A549 (cell line): ENCODE measurements at regions not wholly inside any gene's neighbourhood (a gene's known extent, or its start where the extent isn't known, plus 50 kb on each side); places are given as distances from the start of the nearest gene placed in this dataset.

ENCODE experiments used
- ATAC-seq, 2 experiments: fragments of 200-7000 bp in 1 of 2; fragments of >200 bp in 1 of 2; cut with Nextera tagmentation in 1 of 2; cut with Tn5 transposase in 1 of 2; 3 replicates each; pipeline versions ENCODE4 v1.8.0 to v1.9.1; 2018 to 2020; ENCODE audit warnings: mild to moderate bottlenecking in 1 of 2, moderate library complexity in 1 of 2
- CTCF ChIA-PET: fragments of 300-600 bp; sonication (Branson Sonifier 250); formaldehyde crosslinking; extraction: SDS; loops from one replicate; lab custom pipeline; 2021; ENCODE audit warnings: antibody characterized with exemption, inconsistent platforms; lab: Yijun Ruan, JAX
- POLR2A ChIA-PET: fragments of 350-600 bp; formaldehyde crosslinking; extraction: SDS; loops from one replicate; lab custom pipeline; 2021; ENCODE audit warnings: antibody characterized with exemption, inconsistent platforms; lab: Yijun Ruan, JAX
- DNase-seq, 2 experiments: peaks; one replicate each; pipeline versions ENCODE4 v3.0.0 to v3.0.0-alpha.2; 2011 to 2016; ENCODE audit warnings: low read depth in 1 of 2, low spot score in 1 of 2
- FAIRE-seq: peaks from 2 replicates; lab custom pipeline; 2011; peaks lifted over from hg19 to GRCh38; lab: Jason Lieb, UNC
- H3K27ac ChIP-seq, 2 experiments: fragments of >200 bp; sonication (Bioruptor Twin); formaldehyde crosslinking; 3 replicates each; pipeline ENCODE4 v1.5.1; 2016 to 2017
- H3K4me1 ChIP-seq: fragments of >200 bp; sonication (Bioruptor Twin); formaldehyde crosslinking; 3 replicates; pipeline ENCODE4 v1.6.1; 2016
- H3K4me2 ChIP-seq: fragments of >200 bp; sonication (Bioruptor Twin); formaldehyde crosslinking; 3 replicates; pipeline ENCODE4 v1.6.1; 2016
- H3K4me3 ChIP-seq: fragments of >200 bp; sonication (Bioruptor Twin); formaldehyde crosslinking; 3 replicates; pipeline ENCODE4 v1.5.1; 2016
- H3K9me3 ChIP-seq: fragments of >200 bp; sonication (Bioruptor Twin); formaldehyde crosslinking; 3 replicates; pipeline ENCODE4 v1.6.1; 2016
- CBX2 ChIP-seq: fragments of 200-600 bp; sonication (generic); IDR thresholded peaks from 2 replicates; pipeline ENCODE4 v1.6.1; 2016; ENCODE audit warnings: low read depth, mild to moderate bottlenecking, borderline replicate concordance
- ESRRA ChIP-seq: fragments of 150-350 bp; IDR thresholded peaks from 2 replicates; pipeline ENCODE4 v1.6.1; 2014; ENCODE audit warnings: mild to moderate bottlenecking, low read length, borderline replicate concordance
- FOXS1 ChIP-seq: fragments of 250-450 bp; sonication (Bioruptor Pico); IDR thresholded peaks from 2 replicates; pipeline ENCODE4 v1.5.0; 2020; ENCODE audit warnings: mild to moderate bottlenecking, moderate library complexity
- HEYL ChIP-seq: fragments of 250-450 bp; sonication (Bioruptor Pico); IDR thresholded peaks from 2 replicates; pipeline ENCODE4 v1.8.0; 2021; ENCODE audit warnings: mild to moderate bottlenecking, moderate library complexity
- KDM1A ChIP-seq: fragments of 200-600 bp; sonication (generic); IDR thresholded peaks from 2 replicates; pipeline ENCODE4 v1.6.1; 2016; ENCODE audit warnings: low read depth, mild to moderate bottlenecking
- NR3C1 ChIP-seq: fragments of >200 bp; sonication (Bioruptor Twin); formaldehyde crosslinking; IDR thresholded peaks from 3 replicates; pipeline ENCODE4 v1.6.1; 2017
- PHF8 ChIP-seq: fragments of 200-600 bp; sonication (generic); IDR thresholded peaks from 2 replicates; pipeline ENCODE4 v1.6.1; 2016; ENCODE audit warnings: low read depth, mild to moderate bottlenecking, antibody characterized with exemption, moderate library complexity, borderline replicate concordance
- RAD21 ChIP-seq, 2 experiments: fragments of >200 bp in 1 of 2; sonication (Bioruptor Twin) in 1 of 2; formaldehyde crosslinking in 1 of 2; IDR thresholded peaks in 1 of 2; conservative IDR thresholded peaks in 1 of 2; 2 replicates in 1 of 2; 3 replicates in 1 of 2; pipeline ENCODE4 v1.6.1; 2012 to 2018; ENCODE audit warnings: inconsistent platforms in 1 of 2
- WGBS: methylation state at CpG from one replicate; pipeline ENCODE4 v1.1.6; 2017; ENCODE audit errors: missing lambda C conversion rate; 5-methylcytosine and 5-hydroxymethylcytosine counted together
- TF ChIP-seq, protein P1 (sequence below): fragments of 150-350 bp; IDR thresholded peaks from 2 replicates; pipeline ENCODE4 v1.6.1; 2014; ENCODE audit warnings: low read depth, mild to moderate bottlenecking, low read length
- TF ChIP-seq, protein P2 (sequence below): fragments of >200 bp; sonication (Bioruptor Twin); formaldehyde crosslinking; IDR thresholded peaks from 3 replicates; pipeline ENCODE4 v1.5.1; 2016
- TF ChIP-seq, protein P3 (sequence below): IDR thresholded peaks from 2 replicates; pipeline ENCODE4 v1.6.1; 2012; ENCODE audit warnings: low read depth, borderline replicate concordance
- TF ChIP-seq, protein P4 (sequence below): IDR thresholded peaks from 2 replicates; pipeline ENCODE4 v1.6.1; 2012
- TF ChIP-seq, protein P5 (sequence below): fragments of 200-600 bp; sonication (generic); IDR thresholded peaks from 2 replicates; pipeline ENCODE4 v1.6.1; 2016; ENCODE audit warnings: antibody characterized with exemption, mild to moderate bottlenecking, moderate library complexity

DNA sequence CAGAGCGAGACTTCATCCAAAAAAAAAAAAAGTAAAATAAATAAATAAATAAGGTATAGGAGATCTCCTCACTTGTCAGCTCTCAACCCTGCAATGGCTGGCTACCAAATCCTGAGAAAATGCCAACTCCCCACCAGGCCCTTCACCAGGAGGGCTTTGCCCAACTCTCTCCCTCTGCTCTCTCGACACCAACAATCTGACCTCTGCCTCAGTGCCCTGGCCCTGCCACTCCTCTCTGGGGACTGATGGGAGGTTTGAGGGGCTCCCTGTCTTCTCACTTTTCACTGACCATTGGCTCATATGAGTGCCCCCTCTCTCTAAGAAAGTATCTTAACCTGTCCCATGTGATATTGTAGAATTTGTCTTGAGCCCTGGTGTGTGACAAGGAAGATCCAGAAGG, 52.6 kb upstream of the SH3PXD2B start:
- H3K27ac ChIP-seq: no peak overlapping the region
- no peak overlapping the region for H3K4me3 ChIP-seq
- H3K9me3 ChIP-seq: peaks cover 14% of the 10 kb centered on the region; the same call in 2 of the 3 replicates
- H3K4me2 ChIP-seq: no peak overlapping the region
- CTCF ChIA-PET: interaction anchor here (0.6 kb wide), 1 partner anchor 906 kb away, joined by 3 read pairs; no protein-coding TSS in a partner anchor
- FAIRE-seq: no peak
- WGBS: 64% methylated on average over 2 of the region's 2 CpGs
- TF ChIP-seq, protein P1, sequence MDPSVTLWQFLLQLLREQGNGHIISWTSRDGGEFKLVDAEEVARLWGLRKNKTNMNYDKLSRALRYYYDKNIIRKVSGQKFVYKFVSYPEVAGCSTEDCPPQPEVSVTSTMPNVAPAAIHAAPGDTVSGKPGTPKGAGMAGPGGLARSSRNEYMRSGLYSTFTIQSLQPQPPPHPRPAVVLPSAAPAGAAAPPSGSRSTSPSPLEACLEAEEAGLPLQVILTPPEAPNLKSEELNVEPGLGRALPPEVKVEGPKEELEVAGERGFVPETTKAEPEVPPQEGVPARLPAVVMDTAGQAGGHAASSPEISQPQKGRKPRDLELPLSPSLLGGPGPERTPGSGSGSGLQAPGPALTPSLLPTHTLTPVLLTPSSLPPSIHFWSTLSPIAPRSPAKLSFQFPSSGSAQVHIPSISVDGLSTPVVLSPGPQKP: no peak
- TF ChIP-seq, protein P2, sequence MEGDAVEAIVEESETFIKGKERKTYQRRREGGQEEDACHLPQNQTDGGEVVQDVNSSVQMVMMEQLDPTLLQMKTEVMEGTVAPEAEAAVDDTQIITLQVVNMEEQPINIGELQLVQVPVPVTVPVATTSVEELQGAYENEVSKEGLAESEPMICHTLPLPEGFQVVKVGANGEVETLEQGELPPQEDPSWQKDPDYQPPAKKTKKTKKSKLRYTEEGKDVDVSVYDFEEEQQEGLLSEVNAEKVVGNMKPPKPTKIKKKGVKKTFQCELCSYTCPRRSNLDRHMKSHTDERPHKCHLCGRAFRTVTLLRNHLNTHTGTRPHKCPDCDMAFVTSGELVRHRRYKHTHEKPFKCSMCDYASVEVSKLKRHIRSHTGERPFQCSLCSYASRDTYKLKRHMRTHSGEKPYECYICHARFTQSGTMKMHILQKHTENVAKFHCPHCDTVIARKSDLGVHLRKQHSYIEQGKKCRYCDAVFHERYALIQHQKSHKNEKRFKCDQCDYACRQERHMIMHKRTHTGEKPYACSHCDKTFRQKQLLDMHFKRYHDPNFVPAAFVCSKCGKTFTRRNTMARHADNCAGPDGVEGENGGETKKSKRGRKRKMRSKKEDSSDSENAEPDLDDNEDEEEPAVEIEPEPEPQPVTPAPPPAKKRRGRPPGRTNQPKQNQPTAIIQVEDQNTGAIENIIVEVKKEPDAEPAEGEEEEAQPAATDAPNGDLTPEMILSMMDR: no peak
- TF ChIP-seq HEYL (no peak), NR3C1 (no peak), RAD21 (conservative IDR thresholded peaks at IDR 0.05 in 1 of 2, IDR thresholded peaks at IDR 0.05 in 1 of 2) (no peak), CBX2 (no peak), ESRRA (no peak), KDM1A (no peak)
- TF ChIP-seq, protein P3, sequence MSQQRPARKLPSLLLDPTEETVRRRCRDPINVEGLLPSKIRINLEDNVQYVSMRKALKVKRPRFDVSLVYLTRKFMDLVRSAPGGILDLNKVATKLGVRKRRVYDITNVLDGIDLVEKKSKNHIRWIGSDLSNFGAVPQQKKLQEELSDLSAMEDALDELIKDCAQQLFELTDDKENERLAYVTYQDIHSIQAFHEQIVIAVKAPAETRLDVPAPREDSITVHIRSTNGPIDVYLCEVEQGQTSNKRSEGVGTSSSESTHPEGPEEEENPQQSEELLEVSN: no peak
- TF ChIP-seq, protein P4, sequence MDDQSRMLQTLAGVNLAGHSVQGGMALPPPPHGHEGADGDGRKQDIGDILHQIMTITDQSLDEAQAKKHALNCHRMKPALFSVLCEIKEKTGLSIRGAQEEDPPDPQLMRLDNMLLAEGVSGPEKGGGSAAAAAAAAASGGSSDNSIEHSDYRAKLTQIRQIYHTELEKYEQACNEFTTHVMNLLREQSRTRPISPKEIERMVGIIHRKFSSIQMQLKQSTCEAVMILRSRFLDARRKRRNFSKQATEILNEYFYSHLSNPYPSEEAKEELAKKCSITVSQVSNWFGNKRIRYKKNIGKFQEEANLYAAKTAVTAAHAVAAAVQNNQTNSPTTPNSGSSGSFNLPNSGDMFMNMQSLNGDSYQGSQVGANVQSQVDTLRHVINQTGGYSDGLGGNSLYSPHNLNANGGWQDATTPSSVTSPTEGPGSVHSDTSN: no peak
- DNase-seq: no peak
- POLR2A ChIA-PET: no interaction called here
- no peak for ATAC-seq
- H3K4me1 ChIP-seq: no peaks in the 10 kb centered on the region

DNA sequence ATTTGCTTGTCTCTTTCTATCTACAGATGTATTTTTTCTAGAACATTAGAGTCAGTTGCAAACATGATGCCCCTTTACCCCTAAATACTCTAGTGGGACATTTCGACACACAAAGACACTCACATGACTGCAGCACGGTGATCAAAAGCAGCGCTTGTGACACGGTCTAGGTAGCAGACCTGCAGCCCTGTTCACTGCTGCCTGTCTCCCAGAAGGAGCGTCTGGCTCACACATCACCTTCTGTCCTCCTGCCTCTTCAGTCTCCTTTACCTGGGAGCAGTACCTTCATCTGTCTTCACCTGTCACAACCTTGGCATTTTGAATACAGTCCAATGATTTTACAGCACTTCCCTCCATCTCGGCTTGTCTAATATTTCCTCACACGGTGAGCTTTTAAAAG, 51.9 kb upstream of the SH3PXD2B start:
- WGBS: 32% methylated on average over 7 of the region's 7 CpGs
- DNase-seq (no peak), FAIRE-seq (no peak), ATAC-seq (0 out of 6 replicates have a peak, but pooled peaks of 1 of the 2 experiments have one; percentile 13)
- CTCF ChIA-PET: interaction anchor here (0.6 kb wide), 1 partner anchor 906 kb away, joined by 3 read pairs; no protein-coding TSS in a partner anchor
- Histone ChIP-seq H3K4me3 (no peak overlapping the region), H3K4me1 (no peaks in the 10 kb centered on the region), H3K4me2 (no peak overlapping the region), H3K9me3 (peaks cover 8% of the 10 kb centered on the region; the same call in 2 of the 3 replicates), H3K27ac (no peak overlapping the region)
- POLR2A ChIA-PET: no interaction called here
- TF ChIP-seq ESRRA: no peak
- TF ChIP-seq NR3C1: no peak
- TF ChIP-seq PHF8: no peak

DNA sequence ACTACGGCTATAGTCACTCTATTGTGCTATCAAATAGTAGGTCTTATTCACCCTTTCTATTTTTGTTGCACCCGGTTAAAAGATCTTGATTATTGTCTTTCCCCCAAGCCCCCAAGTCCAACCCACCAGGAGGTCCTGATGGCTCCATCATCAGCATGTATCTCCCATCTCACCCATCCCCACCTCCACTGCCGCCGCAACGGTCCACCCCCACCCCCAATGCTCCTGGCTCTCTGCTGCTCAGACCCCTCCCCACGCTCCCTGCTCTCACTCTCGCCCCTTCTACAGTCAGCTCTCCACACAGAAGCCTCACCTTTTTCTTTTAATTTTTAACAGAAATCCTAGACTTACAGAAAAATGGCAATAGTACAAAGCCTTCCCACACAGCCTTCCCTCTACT, 51.5 kb upstream of the SH3PXD2B start:
- no peak for ATAC-seq
- H3K4me1 ChIP-seq: no peaks in the 10 kb centered on the region
- no peak overlapping the region for H3K4me2 ChIP-seq
- CTCF ChIA-PET: interaction anchor here (0.6 to 2.6 kb wide), 2 partner anchors 26 to 192 kb away, joined by 3 to 8 read pairs; no protein-coding TSS in a partner anchor
- no peak for FAIRE-seq
- peaks cover 6% of the 10 kb centered on the region; the same call in 1 of the 3 replicates for H3K9me3 ChIP-seq
- H3K27ac ChIP-seq: no peak overlapping the region
- DNase-seq: no peak
- POLR2A ChIA-PET: no interaction called here
- 50% methylated on average over 5 of the region's 7 CpGs for WGBS
- no peak overlapping the region for H3K4me3 ChIP-seq
- TF ChIP-seq FOXS1 (CRISPR knock-in tag): no peak
- TF ChIP-seq, protein P3: no peak

DNA sequence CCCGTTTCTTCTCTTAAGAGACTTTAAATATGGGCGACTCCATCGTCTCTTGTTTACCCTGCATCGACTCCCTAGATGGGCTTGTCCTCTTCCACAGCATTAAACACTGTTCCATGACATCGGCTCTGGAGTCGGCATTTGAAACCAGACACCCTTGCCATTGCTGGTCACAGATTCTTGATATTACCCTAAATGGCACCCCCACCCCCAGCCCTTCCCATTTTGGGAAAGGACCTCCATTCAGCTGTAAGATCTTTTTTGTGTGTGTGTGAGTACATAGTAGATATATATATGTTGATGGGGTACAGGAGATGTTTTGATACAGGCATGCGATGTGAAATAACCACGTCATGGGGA, 51.1 kb upstream of the SH3PXD2B start:
- POLR2A ChIA-PET: no interaction called here
- FAIRE-seq (no peak), DNase-seq (no peak), ATAC-seq (no peak)
- Histone ChIP-seq H3K4me3 (no peak overlapping the region), H3K27ac (no peak overlapping the region), H3K4me2 (no peak overlapping the region), H3K9me3 (peaks cover 3% of the 10 kb centered on the region; the same call in 1 of the 3 replicates), H3K4me1 (no peaks in the 10 kb centered on the region)
- CTCF ChIA-PET: interaction anchor here (0.6 to 2.6 kb wide), 2 partner anchors 26 to 192 kb away, joined by 3 to 8 read pairs; no protein-coding TSS in a partner anchor
- TF ChIP-seq, protein P5, sequence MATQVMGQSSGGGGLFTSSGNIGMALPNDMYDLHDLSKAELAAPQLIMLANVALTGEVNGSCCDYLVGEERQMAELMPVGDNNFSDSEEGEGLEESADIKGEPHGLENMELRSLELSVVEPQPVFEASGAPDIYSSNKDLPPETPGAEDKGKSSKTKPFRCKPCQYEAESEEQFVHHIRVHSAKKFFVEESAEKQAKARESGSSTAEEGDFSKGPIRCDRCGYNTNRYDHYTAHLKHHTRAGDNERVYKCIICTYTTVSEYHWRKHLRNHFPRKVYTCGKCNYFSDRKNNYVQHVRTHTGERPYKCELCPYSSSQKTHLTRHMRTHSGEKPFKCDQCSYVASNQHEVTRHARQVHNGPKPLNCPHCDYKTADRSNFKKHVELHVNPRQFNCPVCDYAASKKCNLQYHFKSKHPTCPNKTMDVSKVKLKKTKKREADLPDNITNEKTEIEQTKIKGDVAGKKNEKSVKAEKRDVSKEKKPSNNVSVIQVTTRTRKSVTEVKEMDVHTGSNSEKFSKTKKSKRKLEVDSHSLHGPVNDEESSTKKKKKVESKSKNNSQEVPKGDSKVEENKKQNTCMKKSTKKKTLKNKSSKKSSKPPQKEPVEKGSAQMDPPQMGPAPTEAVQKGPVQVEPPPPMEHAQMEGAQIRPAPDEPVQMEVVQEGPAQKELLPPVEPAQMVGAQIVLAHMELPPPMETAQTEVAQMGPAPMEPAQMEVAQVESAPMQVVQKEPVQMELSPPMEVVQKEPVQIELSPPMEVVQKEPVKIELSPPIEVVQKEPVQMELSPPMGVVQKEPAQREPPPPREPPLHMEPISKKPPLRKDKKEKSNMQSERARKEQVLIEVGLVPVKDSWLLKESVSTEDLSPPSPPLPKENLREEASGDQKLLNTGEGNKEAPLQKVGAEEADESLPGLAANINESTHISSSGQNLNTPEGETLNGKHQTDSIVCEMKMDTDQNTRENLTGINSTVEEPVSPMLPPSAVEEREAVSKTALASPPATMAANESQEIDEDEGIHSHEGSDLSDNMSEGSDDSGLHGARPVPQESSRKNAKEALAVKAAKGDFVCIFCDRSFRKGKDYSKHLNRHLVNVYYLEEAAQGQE: no peak
- 73% methylated on average over 8 of the region's 8 CpGs for WGBS
